Pons (tissue), 1 donor: ENCODE measurements at regions not wholly inside any gene's neighbourhood (a gene's known extent, or its start where the extent isn't known, plus 50 kb on each side); places are given as distances from the start of the nearest gene placed in this dataset.
"Not testable (repeated sequence)": the region's sequence is repeated elsewhere in the genome, so short reads cannot be mapped to it uniquely, and the experiment has no call there.

Source experiments
- DNase-seq: peaks from one replicate; pipeline ENCODE4 v3.0.0-alpha.2; 2016; ENCODE audit warnings: low spot score

- DNase-seq: no peak
Observed at GRCh38 chr6:167408235-167408869, 83.5 kb downstream of the TTLL2 start.

- DNase-seq: no peak
Observed at GRCh38 chr6:167409079-167409478, 84.2 kb downstream of the TTLL2 start.

- no peak for DNase-seq
Observed at GRCh38 chr6:167409694-167410093, 84.8 kb downstream of the TTLL2 start.

- no peak for DNase-seq
Observed at GRCh38 chr6:167410462-167410861, 85.6 kb downstream of the TTLL2 start.

- DNase-seq: no peak
Observed at GRCh38 chr6:167412506-167412905, 87.6 kb downstream of the TTLL2 start.

DNA sequence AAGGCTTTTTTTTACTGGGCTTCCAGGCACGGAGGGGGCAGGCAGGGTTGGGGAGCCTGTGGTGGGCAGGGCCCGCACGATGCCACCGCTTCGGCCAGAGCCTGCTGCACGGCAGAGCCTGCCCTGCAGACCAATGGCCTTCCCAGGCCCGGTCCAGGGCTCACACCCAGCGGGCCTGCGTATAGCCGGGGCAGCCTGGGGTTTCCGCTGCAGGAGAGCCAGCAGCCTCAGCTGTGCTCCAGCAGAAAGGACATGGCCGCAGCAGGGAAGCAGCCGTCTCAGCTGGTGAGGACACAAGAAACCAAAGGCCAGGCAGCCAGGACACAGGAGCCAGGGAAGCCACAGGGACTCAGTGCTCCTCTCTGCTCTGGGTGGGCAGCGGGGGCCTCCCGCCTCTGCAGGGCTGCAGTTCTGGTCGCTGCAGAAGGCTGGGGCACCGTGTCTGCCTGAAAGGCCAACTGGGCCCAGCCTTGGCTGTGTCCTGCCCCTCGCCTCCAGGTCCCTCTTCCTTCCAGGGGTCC, 90.6 kb downstream of the TTLL2 start:
- no peak for DNase-seq

GRCh38 chr6:167416676-167417430, 92.0 kb downstream of the TTLL2 start:
- no peak for DNase-seq

DNA sequence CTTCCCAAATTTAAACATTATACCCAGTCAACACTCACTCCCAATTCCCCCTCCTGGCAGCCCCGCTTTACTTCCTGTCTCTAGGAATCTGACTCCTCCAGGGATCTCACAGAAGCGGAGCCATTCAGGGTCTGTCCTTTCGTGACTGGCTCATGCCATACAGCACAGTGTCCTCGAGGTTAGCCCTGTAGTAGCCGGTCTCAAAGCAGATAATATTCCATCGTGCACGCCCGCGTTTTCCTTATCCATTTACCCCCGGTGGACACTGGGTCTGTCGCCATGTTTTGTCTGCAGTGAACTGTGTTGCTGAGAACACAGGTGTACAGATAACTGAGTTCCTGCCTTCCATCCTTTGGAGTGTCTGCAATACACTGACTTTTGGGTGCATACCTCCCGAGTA, 95.3 kb downstream of the TTLL2 start:
- no peak for DNase-seq

DNA sequence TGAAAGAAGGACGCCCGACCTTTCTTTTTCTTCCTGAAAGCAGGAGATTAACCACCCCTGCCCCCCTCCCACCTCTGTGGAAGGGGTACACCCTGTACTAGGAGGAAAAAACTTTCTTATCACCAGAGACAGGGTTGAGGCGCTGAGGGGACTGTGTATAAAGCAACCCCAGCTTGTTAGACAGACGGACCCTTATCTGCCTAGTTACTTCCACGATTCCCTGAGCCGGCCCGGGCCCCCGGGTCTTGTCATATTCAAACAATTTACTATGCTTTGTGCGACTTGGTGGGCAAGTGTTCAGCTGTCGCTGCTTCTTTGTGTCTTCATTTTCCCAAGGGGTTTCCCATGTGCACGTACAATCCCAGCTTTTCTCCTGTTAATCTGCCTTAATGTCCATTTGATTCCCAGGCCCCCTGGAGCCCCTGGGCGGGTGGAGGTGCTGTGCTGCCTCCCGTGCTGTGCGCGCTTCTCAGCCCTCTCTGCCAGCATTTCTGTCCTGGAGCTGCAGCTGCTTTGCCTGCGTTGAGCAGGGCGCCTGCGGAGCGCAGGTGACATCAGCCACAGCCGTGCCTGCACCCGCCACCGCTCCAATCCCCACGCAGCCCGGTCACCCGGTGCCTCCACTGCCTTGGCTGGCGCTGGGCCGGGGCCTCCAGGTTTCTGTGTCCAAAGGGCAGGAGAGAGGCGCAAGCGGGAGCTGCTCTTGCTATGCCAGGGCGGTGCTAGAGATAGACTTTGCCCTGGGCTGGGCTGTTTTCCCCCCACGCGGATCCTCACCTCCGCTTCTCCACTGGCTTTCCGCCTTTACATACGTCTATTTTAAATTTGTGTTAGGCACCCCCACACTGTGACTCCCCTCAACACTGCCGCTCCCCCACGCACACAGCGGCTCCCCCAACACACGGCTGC, 96.2 kb downstream of the TTLL2 start:
- DNase-seq: no peak

DNA sequence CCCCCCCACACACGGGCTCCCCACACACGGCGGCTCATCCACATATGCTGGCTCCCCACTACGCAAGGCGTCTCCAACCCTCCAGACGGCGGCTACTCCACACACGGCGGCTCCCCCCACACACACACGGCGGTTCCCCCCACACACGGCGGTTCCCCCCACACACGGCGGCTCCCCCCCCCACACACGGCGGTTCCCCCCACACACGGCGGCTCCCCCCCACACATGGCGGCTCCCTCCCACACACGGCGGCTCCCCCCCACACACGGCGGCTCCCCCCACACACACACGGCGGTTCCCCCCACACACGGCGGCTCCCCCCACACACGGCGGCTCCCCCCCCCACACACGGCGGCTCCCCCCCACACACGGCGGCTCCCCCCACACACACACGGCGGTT, 97.1 kb downstream of the TTLL2 start:
- DNase-seq: not testable (repeated sequence)

DNA sequence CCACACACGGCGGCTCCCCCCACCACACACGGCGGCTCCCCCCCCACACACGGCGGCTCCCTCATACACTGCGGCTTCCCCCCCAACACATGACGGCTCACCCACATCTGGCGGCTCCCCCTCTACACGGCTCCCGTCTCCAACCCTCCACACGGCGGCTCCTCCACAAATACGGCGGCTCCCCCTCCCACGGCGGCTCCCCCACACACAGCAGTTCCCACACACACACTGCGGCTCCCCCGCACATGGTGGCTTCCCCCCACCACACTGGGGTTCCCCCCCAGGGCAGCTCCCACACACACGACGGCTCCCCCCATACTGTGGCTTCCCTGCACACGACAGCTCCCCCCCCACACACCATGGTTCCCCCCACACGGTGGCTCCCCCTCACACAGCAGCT, 98.0 kb downstream of the TTLL2 start:
- no peak for DNase-seq

DNA sequence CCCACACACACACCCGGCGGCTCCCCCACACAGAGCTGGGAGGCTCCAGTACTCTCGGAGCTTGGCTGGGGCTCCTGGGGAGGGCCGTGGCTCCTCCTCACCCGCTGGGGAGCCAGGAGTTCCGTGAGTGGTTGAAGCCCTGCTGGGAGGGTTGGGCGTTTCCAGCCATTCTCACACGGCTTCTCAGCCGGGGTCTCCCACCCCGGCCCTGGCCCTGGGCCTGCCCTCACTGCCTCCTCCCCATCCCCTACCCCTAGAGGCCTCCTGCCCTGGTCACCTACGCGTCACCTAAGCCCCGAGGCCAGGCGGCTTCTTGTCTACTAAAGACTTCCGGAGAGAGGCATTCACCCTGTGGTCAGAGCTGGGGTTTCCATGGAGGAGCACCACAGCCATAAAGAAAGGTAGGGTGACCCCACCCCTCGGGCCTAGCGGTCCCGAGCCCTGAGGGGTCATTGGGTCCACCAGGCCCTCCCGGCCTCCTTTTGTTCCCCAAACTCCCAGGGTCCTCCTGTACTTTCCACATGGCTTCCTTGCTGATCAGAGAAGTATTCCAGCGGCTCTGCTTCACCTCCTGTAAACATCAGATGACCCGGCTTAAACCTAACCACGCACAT, 99.3 kb downstream of the TTLL2 start:
- DNase-seq: no peak

DNA sequence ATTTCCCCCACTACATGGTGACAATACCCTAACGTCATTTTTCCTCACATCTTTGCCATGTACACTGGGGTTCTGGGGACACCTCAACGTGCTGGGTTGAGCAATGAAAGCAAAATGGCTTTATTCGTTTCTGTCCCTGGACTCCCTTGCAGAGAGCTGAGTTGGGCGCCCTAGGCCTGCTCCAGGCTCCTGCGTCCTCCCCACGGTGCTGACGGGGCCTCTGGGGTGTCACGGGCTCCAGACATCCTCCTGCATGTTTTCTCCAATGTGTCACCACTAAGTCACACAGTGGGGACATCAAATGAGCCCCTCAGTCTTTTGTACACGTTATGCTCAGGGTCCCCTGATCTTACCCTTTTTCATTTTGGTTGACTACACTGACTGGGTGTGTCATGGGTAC, 99.8 kb downstream of the TTLL2 start:
- no peak for DNase-seq

DNA sequence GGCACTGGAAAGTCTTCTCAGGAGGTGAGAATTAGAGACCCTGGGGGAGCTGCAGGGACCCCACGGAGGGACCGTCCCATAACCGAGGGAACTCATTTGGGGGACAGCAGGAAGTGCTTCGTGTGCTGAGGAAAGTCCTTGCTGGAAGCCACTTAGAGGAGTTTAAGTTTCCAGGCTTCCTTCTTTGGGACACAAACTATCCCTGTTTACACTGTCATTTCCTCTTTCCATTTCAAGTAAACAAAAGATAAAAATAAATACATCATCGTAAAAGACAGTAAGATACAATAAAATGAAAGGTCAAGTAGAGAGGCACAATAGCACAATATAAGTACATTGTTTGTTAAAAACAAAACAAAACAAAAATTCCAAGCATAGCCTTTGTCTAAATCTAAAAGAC, 101.2 kb downstream of the TTLL2 start:
- no peak for DNase-seq

DNA sequence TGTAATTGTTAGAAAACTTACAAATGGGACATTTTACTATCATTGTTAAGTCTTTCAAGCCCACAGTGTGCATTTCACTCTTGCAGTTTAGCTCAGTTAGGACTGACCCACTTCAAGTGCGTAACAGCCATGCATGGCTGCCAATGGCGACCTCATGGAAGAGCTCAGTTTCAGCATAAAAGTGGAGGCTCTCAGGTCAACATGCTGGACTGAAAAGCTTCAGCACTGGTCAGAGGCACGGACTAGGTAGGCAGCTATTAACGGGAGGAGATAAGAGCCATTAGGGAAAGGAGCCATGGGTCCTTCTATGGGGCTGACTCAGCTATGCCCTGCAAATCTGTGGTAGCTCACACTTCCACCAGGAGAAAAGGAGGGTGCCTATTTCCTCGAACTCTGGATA, 101.8 kb downstream of the TTLL2 start:
- no peak for DNase-seq

DNA sequence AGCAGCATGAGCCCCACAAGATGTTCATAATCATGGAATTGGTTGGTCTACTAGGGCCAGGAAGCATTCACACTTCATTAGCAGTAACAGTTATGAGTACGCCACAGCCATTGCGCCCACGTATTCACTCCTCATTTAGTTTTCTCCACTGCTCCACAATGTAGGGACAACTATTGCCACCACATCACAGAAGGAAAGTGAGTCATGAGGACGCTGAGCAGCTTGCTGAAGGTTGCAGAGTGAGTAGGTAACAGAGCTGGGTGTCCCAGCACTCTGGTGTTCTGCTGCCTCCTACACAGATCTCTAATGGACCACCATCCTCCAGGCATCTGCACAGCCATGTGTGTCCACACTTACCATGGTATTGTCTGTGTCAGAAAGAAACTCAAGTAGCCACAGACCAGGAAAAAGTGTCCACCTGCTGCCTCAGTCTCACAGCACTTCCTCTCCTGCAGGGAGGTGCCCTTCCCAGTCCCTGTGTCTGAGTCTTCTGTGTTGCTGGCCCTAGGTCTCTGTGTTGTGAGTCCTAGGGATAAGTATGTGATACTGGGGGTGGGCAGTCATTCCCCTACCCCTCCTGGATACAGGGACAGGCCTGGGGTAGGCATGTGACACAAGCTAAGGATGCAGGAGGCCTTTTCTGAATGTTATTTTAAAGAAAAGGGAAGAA, 103.9 kb downstream of the TTLL2 start:
- no peak for DNase-seq

- DNase-seq: no peak
Observed at GRCh38 chr6:167429353-167429752, 104.5 kb downstream of the TTLL2 start.

GRCh38 chr6:167435209-167435728, 110.4 kb downstream of the TTLL2 start:
- no peak for DNase-seq

DNA sequence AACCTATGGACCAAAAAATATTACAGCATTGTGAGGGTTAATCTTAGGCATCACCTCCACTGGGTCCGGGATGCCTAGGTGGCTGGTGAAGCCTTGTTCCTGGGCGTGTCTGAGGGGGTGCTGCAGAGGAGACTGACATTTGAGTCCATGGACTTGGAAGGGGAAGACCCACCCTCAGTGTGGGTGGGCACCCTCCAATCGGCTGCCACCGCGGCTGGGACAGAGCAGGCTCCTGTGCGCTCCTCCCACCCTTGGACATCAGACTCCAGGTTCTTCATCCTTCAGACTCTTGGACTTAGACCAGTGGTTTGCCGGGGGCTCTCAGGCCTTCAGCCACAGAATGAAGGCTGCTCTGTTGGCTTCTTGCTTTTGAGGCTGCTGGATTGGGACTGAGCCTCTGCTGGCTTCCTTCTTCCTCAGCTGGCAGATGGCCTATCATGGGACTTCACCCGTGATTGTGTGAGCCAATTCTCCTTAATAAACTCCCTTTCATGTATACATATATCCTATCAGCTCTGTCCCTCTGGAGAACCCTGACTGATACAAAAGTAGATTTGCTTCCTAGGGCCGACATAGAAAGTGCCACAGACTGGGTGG, 113.1 kb downstream of the TTLL2 start:
- DNase-seq: no peak

DNA sequence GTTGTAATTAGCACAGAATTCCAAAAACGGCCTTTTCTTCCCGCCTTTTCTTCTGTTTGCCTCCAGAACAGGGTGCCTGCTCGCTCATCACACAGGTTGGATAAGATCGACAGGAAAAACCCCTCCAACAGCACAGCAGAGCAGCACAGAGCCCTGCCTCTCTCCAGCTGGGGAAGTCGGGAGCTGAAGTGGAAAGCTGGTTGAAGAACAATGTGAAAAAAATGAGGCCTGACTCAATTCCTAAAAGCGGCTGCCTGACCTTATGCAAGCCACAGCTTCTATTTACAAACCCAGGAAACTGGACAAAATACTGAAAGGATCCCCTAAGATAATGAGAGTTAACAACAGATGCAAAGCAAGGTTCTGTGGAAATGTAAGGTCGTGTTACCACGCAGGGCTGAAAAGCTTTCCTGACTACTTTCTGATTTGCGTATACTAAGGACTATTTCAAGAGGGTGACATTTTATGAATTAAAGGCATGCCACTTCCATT, 116.9 kb downstream of the TTLL2 start:
- DNase-seq: no peak

GRCh38 chr6:167442245-167442644, 117.4 kb downstream of the TTLL2 start:
- DNase-seq: no peak
